ENCODE measurements at regions not wholly inside any gene's neighbourhood (a gene's known extent, or its start where the extent isn't known, plus 50 kb on each side); places are given as distances from the start of the nearest gene placed in this dataset.

- no peak for DNase-seq (ENCODE audit: low read depth in 2 of 2)
These were observed 121.6 kb downstream of the NCOR2 start for GRCh38 chr12:124445826-124446225.

- no peak for DNase-seq (ENCODE audit: low read depth in 2 of 2)
These were observed 122.2 kb downstream of the NCOR2 start for GRCh38 chr12:124445121-124445718.

- DNase-seq (ENCODE audit: low read depth in 2 of 2): no peak
These were observed 123.3 kb downstream of the NCOR2 start for GRCh38 chr12:124443931-124444712.

GRCh38 chr12:124442772-124443445, 124.5 kb downstream of the NCOR2 start:
- no peak for DNase-seq (ENCODE audit: low read depth in 2 of 2)

GRCh38 chr12:124442281-124442680, 125.1 kb downstream of the NCOR2 start:
- no peak for DNase-seq (ENCODE audit: low read depth in 2 of 2)

- DNase-seq (ENCODE audit: low read depth in 2 of 2): no peak
These were observed 125.8 kb downstream of the NCOR2 start for GRCh38 chr12:124441443-124442194.

GRCh38 chr12:124440841-124441381, 126.5 kb downstream of the NCOR2 start:
- DNase-seq (ENCODE audit: low read depth in 2 of 2): no peak

GRCh38 chr12:124440031-124440626, 127.3 kb downstream of the NCOR2 start:
- DNase-seq (ENCODE audit: low read depth in 2 of 2): no peak

GRCh38 chr12:124438437-124439056, 128.9 kb downstream of the NCOR2 start:
- DNase-seq (ENCODE audit: low read depth in 2 of 2): no peak

- no peak for DNase-seq (ENCODE audit: low read depth in 2 of 2)
These were observed 129.6 kb downstream of the NCOR2 start for GRCh38 chr12:124437617-124438436.

- no peak for DNase-seq (ENCODE audit: low read depth in 2 of 2)
These were observed 130.3 kb downstream of the NCOR2 start for GRCh38 chr12:124437121-124437520.

- DNase-seq (ENCODE audit: low read depth in 2 of 2): no peak
These were observed 131.0 kb downstream of the NCOR2 start for GRCh38 chr12:124436366-124436765.

GRCh38 chr12:124435806-124436345, 131.5 kb downstream of the NCOR2 start:
- DNase-seq (ENCODE audit: low read depth in 2 of 2): no peak

- DNase-seq (ENCODE audit: low read depth in 2 of 2): no peak
These were observed 132.2 kb downstream of the NCOR2 start for GRCh38 chr12:124434951-124435805.

GRCh38 chr12:124434354-124434753, 133.1 kb downstream of the NCOR2 start:
- no peak for DNase-seq (ENCODE audit: low read depth in 2 of 2)

GRCh38 chr12:124433879-124434278, 133.5 kb downstream of the NCOR2 start:
- DNase-seq (ENCODE audit: low read depth in 2 of 2): no peak

GRCh38 chr12:124433147-124433874, 134.1 kb downstream of the NCOR2 start:
- no peak for DNase-seq (ENCODE audit: low read depth in 2 of 2)

- no peak for DNase-seq (ENCODE audit: low read depth in 2 of 2)
These were observed 135.0 kb downstream of the NCOR2 start for GRCh38 chr12:124432376-124432775.
